Vagina (tissue), 2 donors: ENCODE measurements at regions not wholly inside any gene's neighbourhood (a gene's known extent, or its start where the extent isn't known, plus 50 kb on each side); places are given as distances from the start of the nearest gene placed in this dataset.

ENCODE experiments used
- POLR2A ChIP-seq, 2 donors: fragments of 450-650 bp; IDR thresholded peaks; one replicate each; pipeline ENCODE4 v1.6.1; 2017; ENCODE audit warnings: antibody characterized with exemption in 2 of 2, mild to moderate bottlenecking in 2 of 2, moderate library complexity in 2 of 2
- POLR2AphosphoS5 ChIP-seq, 2 donors: sonication (generic); formaldehyde crosslinking; IDR thresholded peaks; one replicate each; pipeline ENCODE4 v1.9.0; 2017; ENCODE audit warnings: antibody characterized with exemption in 2 of 2, mild to moderate bottlenecking in 2 of 2, low read depth in 1 of 2; ENCODE audit not compliant: insufficient read depth in 1 of 2
- TF ChIP-seq, protein P1 (sequence below), 3 experiments: fragments of 450-650 bp in 2 of 3; fragments of 200-600 bp in 1 of 3; sonication (generic) in 1 of 3; IDR thresholded peaks; one replicate each; pipeline ENCODE4 v1.5.1; 2017 to 2019; ENCODE audit warnings: antibody characterized with exemption in 3 of 3, mild to moderate bottlenecking in 2 of 3, moderate library complexity in 2 of 3

DNA sequence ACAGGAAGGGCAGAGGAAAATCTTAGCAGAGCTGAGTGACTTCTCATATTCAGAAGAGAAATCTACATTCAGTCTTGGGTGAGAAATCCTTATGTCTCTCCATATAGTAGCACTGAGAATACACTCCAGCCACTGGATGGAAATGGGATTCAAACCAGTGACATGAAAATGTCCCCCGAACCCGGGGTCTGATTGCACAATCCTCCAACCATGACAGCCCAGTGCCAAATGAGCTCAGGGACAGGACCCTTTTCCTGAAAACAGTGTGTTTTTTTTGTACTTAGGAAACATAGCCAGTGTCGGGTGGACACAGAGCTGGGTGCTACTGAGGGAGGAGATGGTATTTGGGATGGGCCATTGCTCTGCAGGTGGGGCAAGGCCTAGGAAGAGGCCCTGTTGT, 185.6 kb downstream of the CXCL12 start:
- TF ChIP-seq, protein P1, sequence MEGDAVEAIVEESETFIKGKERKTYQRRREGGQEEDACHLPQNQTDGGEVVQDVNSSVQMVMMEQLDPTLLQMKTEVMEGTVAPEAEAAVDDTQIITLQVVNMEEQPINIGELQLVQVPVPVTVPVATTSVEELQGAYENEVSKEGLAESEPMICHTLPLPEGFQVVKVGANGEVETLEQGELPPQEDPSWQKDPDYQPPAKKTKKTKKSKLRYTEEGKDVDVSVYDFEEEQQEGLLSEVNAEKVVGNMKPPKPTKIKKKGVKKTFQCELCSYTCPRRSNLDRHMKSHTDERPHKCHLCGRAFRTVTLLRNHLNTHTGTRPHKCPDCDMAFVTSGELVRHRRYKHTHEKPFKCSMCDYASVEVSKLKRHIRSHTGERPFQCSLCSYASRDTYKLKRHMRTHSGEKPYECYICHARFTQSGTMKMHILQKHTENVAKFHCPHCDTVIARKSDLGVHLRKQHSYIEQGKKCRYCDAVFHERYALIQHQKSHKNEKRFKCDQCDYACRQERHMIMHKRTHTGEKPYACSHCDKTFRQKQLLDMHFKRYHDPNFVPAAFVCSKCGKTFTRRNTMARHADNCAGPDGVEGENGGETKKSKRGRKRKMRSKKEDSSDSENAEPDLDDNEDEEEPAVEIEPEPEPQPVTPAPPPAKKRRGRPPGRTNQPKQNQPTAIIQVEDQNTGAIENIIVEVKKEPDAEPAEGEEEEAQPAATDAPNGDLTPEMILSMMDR (IDR thresholded peaks at IDR 0.05) = no peak
- TF ChIP-seq POLR2A (IDR thresholded peaks at IDR 0.05) = no peak
- no peak for TF ChIP-seq POLR2AphosphoS5 (IDR thresholded peaks at IDR 0.05; ENCODE audit: insufficient read depth in 1 of 2, low read depth in 1 of 2)
